ENCODE measurements at regions not wholly inside any gene's neighbourhood (a gene's known extent, or its start where the extent isn't known, plus 50 kb on each side); places are given as distances from the start of the nearest gene placed in this dataset.
A peak's percentile ranks its signal among the peaks of the same experiment; 100 is the strongest.
"Not testable (repeated sequence)": the region's sequence is repeated elsewhere in the genome, so short reads cannot be mapped to it uniquely, and the experiment has no call there.

DNA sequence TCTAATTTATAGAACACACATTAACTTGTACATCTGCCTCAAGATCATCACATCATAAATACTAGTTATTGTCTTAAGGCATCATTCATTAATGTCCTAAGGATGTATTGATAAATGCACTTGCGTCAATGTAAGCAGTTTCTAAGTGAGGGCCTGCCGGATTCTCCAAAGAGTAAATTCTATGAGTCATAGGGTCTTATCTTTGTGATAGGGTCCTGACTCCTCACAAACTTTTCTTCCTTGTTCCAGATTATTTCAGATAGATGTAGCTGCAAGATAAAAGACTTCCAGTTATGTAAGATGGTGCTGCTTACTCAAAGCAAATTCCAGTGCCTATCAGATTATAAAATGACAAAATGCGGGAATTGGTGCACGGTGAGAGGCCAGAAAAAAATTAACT is 315.0 kb upstream of the SLC39A10 start:
- DNase-seq: no peak

DNA sequence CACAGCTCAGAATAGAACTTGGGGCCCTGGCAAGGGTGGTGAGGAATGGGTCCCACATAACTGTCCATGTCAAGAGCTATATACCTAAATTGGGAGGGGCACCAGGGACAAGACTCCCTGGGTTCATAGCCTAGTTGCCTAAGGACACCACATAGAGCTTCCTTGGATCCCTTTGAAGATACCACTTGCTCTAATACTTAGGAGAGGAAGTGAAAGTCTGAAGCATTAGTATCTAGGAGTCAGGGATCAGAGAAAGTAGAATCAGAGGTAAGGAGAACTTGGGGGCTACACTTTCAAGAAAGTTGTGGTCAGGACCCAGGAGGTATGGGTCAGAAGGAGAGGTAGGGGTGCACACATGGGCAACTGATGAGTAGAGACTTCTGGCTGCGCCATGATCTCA is 318.2 kb upstream of the SLC39A10 start:
- DNase-seq: no peak

DNA sequence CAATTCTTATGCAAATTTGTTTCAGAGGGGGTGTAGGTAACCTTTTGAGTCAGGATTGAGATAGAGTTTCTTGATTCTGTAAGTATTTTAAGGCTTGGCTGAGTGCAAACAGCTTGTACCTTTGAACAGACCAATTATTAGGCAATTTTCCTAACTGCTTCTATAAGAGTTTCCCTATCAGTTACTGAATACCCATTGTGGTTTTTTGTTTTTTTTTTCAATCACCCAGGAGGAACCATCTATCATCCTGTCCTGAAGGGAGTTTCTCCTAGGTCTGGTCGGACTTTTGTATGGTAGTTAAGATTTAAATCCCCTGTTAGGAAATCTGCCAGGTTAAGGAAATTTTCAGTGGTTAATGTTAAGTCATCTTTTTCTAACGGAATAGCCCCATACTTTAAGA is 319.4 kb upstream of the SLC39A10 start:
- DNase-seq: no peak

DNA sequence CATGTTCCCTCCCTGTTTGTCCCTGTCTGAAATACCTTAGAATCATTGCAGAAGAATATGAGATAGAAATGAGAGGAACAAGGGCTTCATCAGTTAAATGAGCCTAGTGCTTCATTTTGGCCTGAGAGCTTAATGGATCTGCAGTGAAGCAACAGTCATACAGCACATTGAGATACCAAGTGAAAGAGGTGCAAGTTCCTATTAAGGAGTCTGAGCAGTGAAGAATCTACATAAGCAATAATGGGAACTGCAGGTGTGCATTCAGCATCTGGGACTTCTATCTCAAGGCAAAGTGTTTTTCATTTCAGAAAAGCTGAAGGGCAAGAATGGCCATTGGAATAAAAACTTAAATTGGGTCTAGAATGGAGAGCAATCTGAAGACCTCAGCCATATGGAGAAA is 323.2 kb upstream of the SLC39A10 start:
- no peak for DNase-seq

DNA sequence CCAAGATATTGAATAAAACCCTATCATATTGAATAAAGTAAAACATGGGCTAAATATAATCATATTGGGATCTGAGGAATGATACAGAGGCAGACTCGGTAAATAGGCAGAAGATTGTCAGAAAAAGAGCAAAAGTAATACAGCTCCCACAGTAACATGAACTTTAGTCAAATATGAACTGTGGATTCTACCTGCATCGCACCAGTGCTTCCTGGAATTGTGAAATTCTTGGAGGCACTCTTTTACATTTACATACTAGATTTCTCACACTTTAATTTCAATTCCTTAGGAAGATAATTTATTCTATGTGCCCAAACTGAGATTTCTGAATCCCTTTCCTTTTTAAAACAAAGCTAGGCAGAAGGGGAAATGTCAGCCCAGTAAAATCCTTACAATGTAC is 325.1 kb upstream of the SLC39A10 start:
- no peak for DNase-seq

DNA sequence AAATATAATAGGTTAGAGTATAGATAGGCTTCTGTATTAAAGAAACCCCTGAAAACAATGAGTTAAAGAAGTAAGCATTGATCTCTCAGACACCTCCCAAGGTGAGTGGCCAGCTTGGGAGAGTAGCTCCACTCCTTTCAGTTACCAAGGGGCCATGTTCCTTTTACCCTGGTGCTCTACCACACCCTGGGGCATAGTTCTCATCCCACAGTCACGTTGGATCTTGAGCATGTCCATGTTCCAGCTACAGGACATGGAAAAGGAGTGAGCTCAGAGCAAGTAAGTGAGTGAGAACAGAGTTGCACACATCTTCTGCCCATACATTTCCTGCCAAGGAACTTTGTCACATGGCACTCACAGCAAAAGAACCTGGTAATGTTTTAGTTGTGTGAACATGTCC is 325.9 kb upstream of the SLC39A10 start:
- DNase-seq: no peak

DNA sequence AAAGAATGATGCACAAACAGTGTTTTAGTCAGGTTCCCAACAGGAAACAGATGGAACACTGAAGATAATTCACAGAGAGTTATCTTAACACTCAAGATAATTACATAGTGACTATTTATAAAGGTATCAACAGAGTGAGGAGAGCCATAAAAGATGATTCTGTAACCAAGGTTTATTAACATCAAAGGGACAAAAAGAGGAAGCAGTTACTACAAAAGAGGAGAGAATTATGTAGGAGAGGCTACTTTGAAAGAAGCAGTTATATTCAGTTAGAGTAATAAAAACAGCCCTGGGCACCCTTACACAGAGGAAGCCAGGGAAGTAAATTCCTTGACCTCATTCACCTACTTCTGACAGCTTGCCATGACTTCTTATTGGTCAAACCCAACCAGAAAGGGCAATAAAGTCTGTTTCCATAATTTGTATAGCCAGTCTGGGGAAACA is 326.5 kb upstream of the SLC39A10 start:
- DNase-seq: no peak

DNA sequence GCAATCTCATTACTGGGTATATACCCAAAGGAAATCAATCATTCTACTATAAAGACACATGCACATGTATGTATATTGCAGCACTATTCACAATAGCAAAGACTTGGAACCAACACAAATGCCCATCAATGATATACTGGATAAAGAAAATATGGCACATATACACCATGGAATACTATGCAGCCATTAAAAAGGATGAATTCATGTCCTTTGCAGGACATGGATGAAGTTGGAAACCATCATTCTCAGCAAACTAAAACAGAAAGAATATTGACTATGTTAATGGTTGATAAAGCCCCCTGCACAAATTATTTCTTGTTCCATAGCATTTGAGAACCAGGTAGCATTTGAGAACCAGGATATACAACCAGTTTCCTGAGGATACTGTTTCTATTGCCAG is 327.2 kb upstream of the SLC39A10 start:
- not testable (repeated sequence) for DNase-seq

DNA sequence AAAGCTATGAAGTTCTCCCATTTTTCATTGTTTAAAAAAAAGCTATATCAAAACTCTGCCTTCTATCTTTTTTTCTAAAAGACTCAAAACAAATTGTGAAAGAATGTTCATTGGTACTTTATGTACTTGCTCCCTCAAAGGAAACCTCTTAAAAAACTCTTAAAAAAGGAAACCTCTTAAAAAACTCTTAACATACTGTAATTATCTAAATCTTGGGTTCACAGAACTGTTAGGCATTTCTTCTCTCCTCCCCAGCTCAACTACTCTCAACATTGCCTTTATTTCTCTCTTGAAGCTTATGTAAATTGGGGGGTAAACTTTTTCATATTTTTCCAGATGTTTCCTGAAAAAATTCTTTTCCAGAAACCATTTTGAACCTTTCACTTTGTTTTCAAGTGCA is 330.5 kb upstream of the SLC39A10 start:
- DNase-seq: no peak

DNA sequence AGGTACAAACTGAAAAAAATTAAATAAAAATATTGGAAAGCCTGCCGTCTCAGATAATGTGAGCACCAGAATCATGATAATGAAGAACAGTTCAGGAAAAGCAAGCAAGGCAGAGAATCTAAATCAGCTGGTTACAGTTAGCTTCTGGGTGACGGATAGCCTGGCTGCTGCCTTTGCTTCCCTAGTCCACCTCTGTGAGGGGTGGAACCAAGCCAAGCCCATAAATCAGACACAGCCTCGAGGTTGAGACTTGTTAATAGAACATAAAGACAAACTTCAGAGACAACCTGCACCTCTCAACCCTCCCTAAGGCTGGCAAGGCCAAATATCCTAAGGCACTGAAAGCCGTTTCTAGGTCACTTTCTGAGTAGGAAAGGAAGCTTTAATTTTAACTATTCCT is 334.7 kb upstream of the SLC39A10 start:
- no peak for DNase-seq

DNA sequence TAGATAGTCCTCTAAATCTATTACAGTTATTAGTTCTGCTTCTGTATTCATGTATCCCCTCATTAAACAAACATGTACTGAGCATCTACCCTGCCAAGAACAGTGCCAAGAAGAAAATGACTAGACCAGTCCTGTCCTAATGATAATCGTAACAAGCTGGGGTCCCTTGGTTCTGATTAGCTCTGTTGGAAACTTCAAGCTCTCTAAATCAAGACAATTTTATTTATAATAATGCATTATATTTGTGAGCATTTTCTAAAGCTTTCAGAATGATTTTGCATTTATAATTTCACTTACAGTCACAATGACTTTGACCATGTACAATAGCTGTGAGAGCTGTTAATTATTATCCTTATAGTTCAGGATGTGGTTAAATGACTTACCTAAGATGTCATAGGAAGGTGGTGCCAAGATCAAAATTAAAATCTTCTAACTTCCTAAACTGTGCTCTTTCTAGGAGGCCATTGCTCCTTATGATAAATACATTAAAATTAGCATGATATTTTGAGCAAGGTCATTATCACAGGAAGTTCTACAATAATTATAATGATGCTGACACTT is 336.5 kb upstream of the SLC39A10 start:
- DNase-seq: no peak

DNA sequence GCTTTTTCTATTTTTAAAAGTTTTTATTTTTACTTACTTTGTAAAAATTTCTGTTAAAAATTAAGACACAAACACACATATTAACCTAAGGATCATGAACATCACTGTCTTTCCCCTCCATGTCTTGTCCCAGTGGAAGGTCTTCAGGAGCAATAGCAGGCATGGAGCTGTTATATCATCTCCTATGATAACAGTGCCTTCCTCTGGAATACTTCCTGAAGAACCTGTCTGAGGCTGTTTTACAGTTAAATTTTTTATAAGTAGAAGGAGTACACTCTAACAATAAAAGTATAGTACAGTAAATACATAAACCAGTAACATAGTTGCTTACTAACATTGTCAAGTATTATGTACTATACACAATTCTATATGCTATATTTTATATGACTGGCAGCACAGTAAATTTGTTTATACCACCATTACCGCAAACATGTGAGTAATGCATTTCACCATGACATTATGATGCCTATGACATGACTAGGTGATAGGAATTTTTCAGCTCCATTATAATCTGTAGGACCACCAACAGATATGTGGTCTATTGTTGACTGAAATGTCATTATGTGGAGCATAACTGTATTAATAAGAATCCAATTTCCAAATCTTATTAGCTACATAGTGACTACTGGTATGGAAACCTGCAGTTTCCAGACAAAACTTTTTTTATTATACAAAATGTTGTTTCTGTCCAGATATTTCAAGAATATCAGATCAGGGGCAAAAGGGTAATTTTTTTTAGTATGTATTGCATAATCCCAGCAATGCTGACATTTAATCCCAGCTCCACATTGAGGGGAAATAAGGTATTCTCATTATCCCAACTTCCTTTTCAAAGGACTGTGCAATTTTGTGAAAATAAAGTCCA is 337.2 kb upstream of the SLC39A10 start:
- no peak for DNase-seq

DNA sequence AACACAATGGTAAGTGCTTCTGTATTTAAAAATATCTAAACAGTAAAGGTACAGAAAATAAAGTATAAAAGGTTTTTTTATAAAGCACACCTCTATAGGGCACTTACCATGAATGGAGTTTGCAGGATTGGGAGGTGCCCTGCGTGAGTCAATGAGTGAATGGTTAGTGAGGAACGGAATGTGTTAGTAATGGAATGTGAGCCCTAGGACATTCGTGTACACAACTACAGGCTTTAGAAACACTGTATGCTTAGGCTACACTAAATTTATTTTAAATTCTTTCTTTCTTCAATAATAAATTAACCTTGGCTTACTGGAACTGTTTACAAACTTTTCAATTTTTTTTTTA is 337.9 kb upstream of the SLC39A10 start:
- DNase-seq: no peak

DNA sequence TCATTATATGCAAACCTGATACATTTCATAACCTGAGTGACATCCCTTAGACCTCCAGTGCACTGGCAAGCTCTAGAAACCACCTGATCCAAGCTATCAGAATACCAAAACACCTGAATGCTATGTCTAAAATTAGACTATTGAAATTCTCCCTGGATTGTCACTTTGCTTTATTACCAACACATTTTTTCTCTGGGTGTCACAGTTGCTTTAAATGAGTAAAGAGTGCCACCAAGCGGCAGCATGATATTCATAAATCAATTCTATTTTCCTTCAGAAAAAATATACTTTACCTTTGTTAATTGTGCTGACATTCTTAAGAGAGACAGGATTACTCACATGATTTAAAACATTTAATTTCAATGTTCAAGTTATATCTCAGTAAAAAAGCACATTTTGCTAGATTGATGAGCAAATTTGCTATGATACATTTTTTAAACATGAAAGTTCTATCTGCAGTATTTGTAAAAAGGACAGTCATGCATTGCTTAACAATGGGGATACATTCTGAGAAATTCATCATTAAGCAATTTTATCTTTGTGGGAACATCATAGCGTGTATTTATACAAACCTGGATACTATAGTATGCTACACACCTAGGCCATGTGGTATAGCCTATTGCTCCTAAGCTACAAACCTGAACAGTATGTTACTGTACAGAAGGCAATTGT is 338.4 kb upstream of the SLC39A10 start:
- DNase-seq: peak; percentile 41

DNA sequence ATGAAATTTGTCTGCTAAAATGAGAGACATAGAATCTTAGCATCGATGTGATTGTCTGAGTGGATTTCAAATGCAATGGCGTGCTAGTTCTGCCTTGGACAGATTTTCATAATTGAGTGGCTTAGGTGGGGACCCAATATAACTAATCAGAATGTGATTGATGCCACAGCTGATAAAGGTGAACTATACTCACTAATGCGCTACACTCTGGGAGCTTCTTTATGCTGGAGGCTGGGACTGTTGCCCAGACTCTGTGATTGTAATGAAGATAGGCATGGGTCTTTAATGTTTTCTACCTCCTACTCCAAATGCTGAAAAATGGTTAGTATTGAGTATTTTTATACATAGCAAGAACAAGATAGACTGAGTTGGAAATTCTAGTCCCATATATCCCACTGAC is 339.5 kb upstream of the SLC39A10 start:
- no peak for DNase-seq

DNA sequence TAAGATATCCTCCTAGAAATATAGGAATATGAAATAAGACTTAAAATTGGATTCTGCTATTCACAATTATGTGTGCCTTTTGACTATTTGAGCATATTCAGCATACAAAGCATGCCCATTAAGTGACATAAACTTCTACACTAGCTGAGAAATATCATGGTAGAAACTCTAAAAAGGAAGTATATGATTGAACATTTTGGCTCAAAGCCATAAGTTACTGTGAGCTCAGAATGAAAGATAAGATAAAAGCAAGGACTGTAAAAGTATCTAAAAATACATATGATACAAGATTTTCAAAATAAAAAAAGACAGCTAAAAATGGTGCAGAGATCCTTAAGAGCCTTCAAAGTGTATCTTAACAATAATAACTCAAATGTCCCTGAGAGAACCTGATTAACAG is 340.5 kb upstream of the SLC39A10 start:
- no peak for DNase-seq

DNA sequence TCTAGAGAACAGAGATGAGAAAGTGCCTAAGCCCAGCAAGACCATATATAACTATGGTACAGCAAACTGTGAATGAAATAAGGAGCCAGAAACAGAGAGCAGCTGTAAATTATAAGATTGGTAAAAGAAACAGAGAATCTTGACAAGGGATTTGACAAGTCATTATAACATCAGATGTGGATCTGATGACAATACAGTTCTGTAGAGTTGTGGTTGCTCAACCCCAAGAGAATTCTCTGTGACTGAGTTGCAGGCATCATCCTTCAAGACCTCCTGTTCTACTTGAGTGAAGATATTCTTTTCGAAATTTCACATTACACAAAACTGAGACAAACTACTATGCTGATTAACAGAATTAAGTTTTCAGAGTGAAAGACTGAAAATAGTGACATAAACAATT is 343.1 kb upstream of the SLC39A10 start:
- no peak for DNase-seq

DNA sequence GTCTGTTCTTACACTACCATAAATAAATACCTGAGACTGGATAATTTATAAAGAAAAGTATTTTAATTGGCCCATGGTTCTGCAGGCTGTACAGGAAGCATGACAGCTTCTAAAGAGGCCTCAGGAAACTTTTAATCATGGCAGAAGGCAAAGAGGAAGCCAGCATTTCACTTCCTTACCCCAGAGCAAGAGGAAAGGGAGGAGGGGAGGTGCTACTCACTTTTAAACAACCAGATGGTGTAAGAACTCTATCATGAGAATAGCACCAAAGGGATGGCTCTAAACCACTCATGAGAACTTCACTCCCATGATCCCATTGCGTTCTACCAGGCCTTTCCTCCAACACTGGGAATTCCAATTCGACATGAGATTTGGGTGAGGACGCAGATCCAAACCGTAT is 344.4 kb upstream of the SLC39A10 start:
- no peak for DNase-seq

DNA sequence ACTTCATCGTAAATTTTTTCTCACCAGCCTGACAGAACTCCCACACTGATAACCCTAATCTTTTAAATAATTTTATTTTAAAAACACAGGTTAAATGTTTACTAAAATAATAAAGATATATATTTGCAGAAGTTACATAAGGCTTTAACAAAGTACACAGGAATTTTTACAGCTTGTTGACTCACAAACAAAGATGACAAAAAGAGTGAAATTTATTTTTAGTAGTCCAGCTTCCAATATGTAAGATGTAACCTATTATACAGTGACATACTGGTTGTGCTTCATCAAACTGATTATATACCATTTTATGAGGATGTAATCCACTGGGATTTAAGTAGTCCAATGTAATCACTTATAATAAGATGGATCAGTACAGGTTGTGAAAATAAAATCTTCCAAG is 348.9 kb upstream of the SLC39A10 start:
- no peak for DNase-seq

DNA sequence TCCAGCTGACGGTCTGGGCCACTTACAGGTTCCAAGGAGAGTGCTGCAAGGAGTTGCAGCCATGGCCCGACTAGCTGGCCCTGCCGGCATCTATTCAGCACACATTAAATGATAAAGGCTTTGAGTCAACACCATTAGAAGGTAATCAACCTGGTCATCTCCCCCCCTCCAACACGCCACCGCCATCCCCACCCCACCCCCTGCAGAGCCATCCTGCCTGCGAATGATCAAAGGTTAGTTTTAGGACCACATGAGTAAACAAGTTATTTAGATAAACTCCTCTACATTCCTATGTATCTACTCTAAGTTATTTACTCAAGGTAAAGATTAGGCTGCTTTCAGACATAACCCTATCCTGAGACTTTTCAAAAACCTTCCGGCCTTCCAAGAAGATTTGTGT is 349.3 kb upstream of the SLC39A10 start:
- DNase-seq: no peak

DNA sequence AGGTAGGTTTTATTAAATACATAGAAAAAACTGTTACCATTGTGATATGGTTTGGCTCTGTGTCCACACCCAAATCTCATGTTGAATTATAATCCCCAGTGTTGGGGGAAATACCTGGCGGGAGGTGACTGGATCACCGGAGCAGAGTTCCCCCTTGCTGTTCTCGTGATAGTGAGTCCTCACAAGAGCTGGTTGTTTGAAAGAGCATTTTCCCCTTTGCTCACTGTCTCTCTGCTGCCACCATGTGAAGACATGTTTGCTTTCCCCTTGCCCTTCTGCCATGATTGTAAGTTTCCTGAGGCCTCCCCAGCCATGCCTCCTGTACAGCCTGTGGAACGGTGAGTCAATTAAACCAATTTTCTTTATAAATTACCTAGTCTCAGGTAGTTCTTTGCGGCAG is 352.7 kb upstream of the SLC39A10 start:
- no peak for DNase-seq

DNA sequence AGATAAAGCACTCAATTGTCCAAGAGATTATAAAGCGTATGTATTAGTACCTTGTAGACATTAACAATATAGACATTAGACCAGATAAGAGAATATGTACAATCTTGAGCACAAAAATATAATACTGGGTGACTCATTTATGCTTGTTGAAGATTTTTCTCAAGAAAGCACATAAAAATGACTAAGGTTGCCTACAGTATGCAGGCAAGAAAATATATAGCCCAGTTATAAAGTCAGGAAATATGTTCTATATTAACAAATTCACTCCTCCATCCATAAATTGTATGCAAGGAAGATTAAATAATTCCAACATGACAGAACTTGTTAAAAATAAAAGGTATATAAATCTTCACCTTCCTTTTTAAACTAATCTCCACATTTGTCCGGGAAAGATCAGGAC is 356.4 kb upstream of the SLC39A10 start:
- DNase-seq: no peak

DNA sequence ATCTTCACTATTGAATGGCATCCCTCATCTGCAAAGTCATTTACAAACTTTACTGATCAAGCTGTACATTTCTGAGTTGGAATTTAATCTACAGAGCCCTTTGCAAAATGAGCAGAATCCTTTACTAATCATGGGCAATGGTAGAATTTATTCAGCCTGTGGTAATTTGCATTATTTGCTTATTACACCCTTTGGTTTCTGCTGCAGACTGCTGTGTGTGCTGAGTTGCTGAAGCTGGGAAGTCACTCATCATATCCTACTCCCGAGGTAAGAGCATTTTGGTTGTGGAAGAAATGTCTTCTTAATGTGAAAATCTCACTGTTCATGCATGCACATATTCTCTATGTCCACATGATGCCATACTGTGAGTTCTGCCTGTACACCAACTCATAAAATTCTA is 357.4 kb upstream of the SLC39A10 start:
- DNase-seq: no peak

DNA sequence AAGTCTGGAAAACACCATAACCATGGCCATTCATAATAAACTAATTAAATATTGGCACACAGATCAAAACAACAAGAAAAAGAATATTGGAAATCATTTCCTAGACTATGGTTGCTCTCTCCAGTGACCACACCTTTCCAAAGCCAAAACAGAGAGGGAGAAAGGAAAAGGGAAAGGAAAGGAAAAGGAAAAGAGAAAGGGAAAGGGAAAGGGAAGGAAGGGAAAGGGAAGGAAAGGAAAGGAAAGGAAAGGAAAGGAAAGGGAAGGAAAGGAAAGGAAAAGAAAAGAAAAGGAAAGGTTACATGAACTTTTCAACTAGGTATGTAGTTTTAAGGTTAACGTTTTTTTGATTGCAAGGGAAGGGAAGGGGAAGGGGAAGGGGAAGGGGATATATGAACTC is 360.5 kb upstream of the SLC39A10 start:
- no peak for DNase-seq

DNA sequence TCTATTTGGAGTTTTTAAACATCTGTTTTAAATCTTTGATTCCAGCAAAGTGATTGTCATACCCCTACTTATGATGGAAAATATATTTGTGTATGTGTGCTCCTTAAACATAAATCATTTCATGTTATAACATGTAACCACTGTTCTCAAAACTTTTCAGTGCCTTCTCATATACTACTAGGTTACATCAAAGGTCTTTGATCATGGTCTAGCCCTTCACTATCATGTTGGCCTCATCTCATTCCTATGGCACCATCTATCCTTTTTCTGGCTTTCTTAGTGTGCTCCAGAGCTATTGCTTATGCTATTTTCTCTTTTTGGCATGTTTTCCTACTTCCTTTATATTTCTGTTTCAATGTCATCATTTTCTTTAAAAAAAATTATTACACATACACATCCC is 367.9 kb upstream of the SLC39A10 start:
- DNase-seq: no peak
